SK-N-MC (cell line): ENCODE measurements at regions not wholly inside any gene's neighbourhood (a gene's known extent, or its start where the extent isn't known, plus 50 kb on each side); places are given as distances from the start of the nearest gene placed in this dataset.

Experiments
- EZH2 ChIP-seq: fragments of 200-600 bp; sonication (generic); IDR thresholded peaks from one replicate; pipeline ENCODE4 v1.6.1; 2017; ENCODE audit warnings: antibody characterized with exemption
- FOXP2 ChIP-seq: optimal IDR thresholded peaks from 2 replicates; pipeline ENCODE3; 2011; ENCODE audit warnings: mild to moderate bottlenecking, moderate library complexity; ENCODE audit not compliant: insufficient read depth; ENCODE audit errors: extremely low read length, control extremely low read depth
- POLR2AphosphoS5 ChIP-seq: IDR thresholded peaks from 2 replicates; pipeline ENCODE4 v1.6.1; 2012; ENCODE audit warnings: mild to moderate bottlenecking, low read depth, low read length, borderline replicate concordance

GRCh38 chr9:95691435-95691834, 174.7 kb upstream of the PTCH1 start:
- no peak for TF ChIP-seq POLR2AphosphoS5
- no peak for TF ChIP-seq EZH2
- TF ChIP-seq FOXP2 = no peak
